Mesenteric fat pad (tissue), 1 donor: ENCODE measurements at regions not wholly inside any gene's neighbourhood (a gene's known extent, or its start where the extent isn't known, plus 50 kb on each side); places are given as distances from the start of the nearest gene placed in this dataset.

Experiments used
- DNase-seq: peaks from one replicate; pipeline ENCODE4 v3.0.0-alpha.2; 2020; ENCODE audit warnings: low spot score
- donor health status: DM: yes; HTN: yes; CAD: no.

DNA sequence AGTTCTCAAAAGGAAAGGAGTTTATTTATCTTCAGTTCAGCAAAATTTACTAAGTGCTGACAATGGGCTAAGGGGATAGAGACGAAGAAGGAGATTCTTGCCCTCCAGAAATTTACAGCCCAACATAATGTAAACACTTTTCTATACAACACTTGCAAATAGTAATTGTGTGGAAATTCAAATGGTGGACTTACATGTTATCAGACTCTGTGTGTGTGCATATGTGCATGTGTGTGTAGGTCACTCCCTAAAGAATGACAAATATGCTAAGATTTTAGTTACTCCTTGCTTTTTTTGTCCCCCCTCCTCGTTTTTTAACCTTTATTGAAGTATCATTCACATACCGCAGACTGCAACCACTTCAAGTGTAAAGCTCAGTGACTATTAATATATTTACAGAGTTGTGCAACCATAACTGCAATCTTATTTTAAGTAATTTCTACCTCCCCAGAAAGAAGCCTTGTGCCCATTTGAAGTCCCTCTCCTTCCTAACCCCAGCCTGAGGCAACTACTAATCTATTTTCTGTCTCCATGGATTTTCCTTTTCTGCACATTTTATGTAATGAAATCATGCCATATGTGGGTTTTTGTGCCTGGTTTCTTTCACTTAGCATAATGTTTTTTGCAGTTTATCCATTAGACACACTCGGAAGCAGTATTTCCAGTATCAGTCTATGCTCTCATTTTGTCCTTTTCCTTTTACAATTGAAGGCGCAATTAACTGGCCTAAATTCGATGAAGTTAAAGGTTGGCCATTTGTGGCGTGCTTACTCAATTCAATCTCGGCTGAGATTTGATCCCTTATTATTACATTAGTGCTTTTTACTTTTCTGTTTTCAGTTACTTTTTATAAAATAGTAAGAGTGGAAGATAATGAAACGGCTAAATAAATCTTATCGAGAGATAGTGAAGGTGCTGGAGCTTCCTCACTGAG is 318.4 kb downstream of the HAPSTR1 start:
- no peak for DNase-seq

DNA sequence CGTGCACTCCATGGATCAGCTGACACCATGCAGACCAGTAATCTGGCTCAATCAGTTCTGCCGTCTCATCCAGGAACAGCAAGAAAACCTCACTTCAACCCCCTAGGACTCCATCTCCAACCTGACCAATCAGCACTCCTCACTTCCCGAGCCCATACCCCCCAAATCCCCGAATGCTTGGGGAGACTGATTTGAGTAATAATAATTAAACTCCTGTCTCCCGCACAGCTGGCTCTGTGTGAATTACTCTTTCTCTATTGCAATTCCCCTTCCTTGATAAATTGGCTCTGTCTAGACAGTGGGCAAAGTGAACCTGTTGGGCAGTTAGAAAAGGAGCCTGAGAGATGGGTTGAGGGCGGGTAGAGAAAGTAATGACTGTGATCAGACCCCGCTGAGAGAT is 320.0 kb downstream of the HAPSTR1 start:
- DNase-seq, result no peak

DNA sequence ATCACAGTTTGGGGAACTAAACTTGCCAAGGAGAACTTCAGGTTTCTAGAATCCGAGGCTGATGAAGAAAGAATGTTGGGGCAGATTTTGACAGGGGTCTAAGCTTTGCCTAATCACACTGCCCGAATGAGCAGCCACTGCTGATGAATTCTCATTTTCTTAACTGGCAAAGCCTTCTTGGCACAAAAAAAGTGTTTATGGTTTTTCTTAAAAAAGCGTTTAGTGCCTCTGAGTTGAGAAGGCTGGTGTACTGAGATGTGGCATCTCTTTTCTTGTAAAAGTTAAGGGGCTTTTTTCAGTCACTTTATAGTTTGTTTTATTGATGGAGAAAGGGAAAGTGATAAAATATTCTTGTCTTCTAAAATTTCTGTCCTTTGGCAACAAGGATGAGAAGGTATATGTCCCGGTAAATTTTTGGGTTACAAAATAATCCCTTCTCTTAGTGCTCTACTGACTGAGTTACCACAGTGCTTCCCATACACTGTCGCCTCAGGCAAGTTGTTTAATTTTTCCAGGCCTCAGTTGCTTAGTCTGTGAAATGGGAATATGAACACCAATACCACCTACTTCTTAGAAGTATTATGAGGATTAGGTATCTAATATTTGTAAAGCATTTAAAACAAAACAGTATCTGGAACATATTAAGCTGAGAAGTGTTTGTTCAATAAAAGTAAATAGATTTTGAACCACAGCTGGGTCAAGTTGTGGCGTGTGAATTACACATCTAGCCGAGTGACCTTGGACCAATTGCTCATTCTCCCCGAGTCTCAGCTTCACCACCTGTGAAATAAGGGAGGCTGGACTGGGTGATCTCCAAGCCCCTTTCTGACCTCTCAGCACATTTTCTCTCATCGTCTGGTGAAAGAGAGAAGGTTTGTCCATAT is 320.8 kb downstream of the HAPSTR1 start:
- no peak for DNase-seq

DNA sequence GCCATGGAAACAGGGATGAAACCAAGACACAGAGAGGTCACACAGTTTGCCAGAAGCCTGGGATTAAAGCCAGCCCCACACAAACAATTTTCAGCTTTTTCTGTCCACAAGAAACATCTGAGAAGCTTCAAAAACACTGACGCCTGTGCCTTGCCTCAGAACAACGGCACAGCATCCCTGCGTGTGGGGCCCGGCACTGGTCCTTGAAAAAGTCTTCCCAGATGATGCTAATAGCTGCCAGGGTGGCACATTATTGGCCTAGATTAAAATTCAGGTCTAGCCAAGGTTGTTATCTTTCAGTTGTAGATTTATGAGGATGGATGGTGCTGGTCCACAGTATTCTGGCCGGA is 321.4 kb downstream of the HAPSTR1 start:
- no peak for DNase-seq

DNA sequence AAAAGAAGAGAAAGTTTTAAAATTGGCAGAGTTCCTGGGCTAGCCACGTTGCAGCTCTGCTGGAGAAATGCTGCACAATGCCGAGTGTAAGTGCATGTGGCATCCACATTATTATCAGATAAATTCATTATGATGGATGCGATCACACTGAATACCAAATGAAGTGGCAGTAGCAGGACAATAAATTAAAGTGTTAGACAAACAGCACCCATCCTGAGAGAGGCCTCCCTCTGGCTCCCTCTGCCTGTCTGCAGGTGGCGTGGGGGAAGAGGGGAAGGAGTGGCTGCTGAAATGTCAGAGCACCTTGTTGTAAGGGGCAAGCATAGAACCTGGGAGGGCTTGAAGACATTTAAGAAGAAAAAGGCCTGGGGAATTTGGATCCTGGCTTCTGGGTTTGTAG is 324.1 kb downstream of the HAPSTR1 start:
- DNase-seq, result no peak

- DNase-seq, result no peak
These were observed 326.5 kb downstream of the HAPSTR1 start for GRCh38 chr16:9417898-9418297.

- DNase-seq, result no peak
These were observed 327.7 kb downstream of the HAPSTR1 start for GRCh38 chr16:9419161-9419560.

GRCh38 chr16:9422762-9423513 is 331.5 kb downstream of the HAPSTR1 start:
- no peak for DNase-seq

- DNase-seq, result no peak
These were observed 333.8 kb downstream of the HAPSTR1 start for GRCh38 chr16:9425236-9425635.

DNA sequence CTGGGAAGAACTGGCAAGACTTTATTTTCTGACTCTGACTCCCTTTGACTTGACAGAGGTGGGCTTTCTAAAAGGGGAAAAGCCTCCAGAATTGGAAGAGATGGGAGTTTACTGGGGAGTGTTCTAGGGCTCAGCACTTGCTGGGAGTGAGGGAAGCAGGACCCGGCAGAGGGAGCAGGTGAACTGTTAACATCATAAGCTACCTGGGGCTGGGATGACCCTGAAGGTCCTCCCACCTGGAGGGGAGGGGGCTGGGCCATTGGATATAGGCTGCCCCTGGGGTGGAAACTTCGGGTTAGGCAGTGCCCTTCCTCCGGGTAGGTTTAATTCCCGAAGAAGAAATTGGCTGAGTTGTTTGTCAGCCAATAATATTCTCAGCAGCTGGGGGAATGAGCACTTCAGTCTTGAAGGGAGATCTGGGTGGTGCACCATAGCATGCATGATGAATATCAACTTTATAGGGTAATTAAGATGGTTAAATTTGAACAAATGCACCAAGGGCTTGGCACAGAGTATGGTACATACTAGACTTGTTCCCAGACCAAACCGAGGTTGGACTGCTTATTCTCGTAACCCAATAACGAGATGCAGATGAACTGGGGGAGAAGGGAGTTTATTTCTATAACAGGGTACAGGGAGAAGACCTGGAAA is 337.0 kb downstream of the HAPSTR1 start:
- no peak for DNase-seq

- DNase-seq, result no peak
These were observed 338.3 kb downstream of the HAPSTR1 start for GRCh38 chr16:9429646-9430330.

- DNase-seq, result no peak
These were observed 343.2 kb downstream of the HAPSTR1 start for GRCh38 chr16:9434659-9435058.

DNA sequence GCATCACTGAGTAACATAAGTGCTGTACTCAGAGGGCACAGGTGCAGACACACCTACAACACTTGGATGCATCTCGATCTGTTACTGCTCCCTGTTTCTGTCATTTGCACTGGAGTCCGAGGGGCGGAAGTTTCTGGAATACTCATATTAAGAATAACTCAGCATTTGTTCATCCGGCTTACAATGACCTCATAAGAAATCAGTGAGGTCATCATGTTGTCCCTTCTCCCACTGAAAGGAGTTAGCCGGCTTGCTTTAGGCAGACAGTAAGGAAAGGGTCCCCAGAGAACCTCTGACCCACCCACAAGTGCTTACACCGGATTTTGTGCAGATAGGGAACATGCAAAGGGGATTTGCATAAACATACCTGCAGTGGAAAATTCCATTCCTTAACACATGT is 344.7 kb downstream of the HAPSTR1 start:
- no peak for DNase-seq

- no peak for DNase-seq
These were observed 345.7 kb downstream of the HAPSTR1 start for GRCh38 chr16:9437115-9437514.

DNA sequence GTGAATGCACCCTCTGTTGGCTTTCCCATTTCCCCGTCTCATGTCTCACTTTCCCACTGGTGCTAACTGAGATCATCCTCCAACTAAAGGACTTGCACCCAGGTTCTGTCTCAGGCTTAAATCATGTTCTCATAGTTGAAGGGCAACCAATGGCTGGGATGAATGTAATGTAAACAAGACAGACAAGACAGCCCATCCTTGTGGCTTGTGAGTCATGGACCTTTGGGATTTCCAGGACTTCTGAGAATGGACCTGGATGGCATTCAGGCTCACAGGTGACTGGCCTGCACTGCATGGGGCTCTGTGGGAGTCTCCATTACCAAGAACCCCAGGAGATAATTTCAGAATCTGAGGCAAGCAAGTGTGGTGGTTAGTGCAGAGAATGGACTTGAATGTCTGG is 347.5 kb downstream of the HAPSTR1 start:
- DNase-seq, result no peak

- no peak for DNase-seq
These were observed 349.6 kb downstream of the HAPSTR1 start for GRCh38 chr16:9441012-9441411.

DNA sequence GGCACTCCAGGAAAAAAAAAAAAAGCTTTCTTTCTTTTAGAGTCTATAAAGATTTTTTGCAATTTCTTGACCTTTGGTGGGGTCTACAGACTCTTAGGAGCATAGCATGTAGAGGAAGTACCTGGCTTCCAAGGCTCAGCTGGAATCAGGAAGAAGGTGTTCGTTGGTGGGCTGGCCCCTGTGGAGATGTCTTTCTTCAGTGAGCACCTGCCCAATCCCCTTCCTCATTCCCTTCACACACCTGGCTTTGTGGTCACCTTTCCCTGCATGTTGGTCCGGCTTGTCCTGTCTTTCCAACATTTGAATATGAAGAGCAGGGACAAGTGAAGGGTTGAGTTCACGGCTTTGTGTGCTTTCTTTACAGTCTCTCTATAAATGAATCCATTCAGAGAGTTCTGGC is 352.4 kb downstream of the HAPSTR1 start:
- DNase-seq, result no peak

DNA sequence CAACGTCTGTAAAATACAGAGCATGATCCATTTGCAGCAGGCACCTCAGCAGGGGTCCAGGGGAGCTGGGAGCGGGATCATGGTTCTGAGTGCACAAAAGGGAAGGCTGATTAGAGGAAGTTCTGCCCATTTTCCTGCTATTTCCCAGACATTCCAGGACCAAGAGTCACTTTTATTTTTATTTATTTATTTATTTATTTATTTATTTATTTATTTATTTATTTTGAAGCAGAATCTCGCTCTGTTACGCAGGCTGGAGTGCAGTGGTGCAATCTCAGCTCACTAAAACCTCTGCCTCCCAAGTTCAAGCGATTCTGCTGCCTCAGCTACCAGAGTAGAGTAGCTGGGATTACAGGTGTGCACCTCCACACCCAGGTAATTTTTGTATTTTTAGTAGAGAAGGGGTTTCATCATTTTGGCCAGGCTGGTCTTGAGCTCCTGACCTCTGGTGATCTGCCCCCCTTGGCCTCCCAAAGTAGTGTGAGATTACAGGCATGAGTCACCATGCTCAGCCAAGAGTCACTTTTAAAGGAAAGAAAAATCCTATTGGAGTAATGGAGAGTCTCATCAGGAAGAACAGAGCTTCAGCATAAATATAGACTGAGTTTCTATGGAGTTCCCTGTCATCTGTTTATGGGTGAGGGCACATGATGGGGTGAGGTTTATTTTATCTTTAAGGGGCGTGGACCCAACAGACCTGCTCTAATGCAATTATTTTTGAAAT is 355.2 kb downstream of the HAPSTR1 start:
- DNase-seq, result no peak

DNA sequence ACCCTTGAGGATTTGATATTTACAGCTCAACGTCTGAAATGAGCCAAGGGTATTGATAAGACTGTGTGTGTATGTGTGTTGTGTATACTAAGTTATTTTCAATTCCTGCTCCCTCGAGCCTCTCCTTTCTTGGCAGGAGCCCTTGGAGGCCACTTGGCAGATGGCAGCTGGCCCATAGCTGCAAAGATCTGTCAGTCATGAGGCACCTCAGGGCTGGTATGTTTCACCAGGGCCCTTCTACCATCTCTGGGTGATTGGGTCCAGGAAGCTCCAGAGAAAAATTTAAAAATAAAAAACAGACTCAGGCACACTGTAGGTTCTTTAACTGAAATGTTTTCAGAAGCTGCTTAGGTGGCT is 355.7 kb downstream of the HAPSTR1 start:
- DNase-seq, result no peak

DNA sequence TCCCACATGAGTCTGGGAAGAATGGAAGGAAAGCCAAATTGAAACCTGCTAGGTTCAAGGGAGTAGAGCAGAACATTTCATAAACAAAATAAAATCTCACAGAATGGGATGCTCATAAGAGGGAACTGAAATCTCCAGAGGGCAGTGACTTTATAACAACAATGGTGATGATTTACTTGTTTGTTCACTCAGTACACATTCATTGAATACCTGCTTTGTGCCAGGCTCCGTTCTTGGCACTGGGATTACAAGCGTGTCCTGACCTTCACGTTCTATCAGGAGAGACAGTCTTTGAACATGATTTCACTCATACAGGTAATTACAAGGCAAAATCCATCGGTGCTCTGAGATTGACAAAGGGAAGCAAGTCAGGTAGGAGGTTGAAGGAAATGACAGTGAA is 356.3 kb downstream of the HAPSTR1 start:
- no peak for DNase-seq
